ENCODE measurements at regions not wholly inside any gene's neighbourhood (a gene's known extent, or its start where the extent isn't known, plus 50 kb on each side); places are given as distances from the start of the nearest gene placed in this dataset.

GRCh38 chr3:69604735-69605450, 134.4 kb upstream of the MITF start:
- TF ChIP-seq CTCF (IDR thresholded peaks at IDR 0.05; ENCODE audit: unreplicated experiment) = no peak
- Mint-ChIP-seq H3K4me3 (ENCODE audit: low read depth, unreplicated experiment) (no peak overlapping the region), H3K9me3 (ENCODE audit: low read depth, unreplicated experiment) (peaks cover 5% of the 10 kb centered on the region), H3K27ac (ENCODE audit: unreplicated experiment) (no peak overlapping the region), H3K4me1 (ENCODE audit: low read depth, unreplicated experiment) (no peaks in the 10 kb centered on the region), H3K36me3 (ENCODE audit: insufficient read depth, unreplicated experiment) (no peaks in the 10 kb centered on the region), H3K27me3 (ENCODE audit: unreplicated experiment) (no peaks in the 10 kb centered on the region)
- intact Hi-C loops (cut with micrococcal nuclease; ENCODE audit: unreplicated experiment) = no loop called here
- no peak for DNase-seq
- no TSS peak for BruUV-seq (replicated peaks)
- CTCF ChIA-PET = no interaction called here

- CTCF ChIA-PET = no interaction called here
- no peak for DNase-seq
- peaks cover 5% of the 10 kb centered on the region for H3K9me3 Mint-ChIP-seq (ENCODE audit: low read depth, unreplicated experiment)
- H3K27me3 Mint-ChIP-seq (ENCODE audit: unreplicated experiment) = no peaks in the 10 kb centered on the region
- BruUV-seq (replicated peaks) = no TSS peak
- no peaks in the 10 kb centered on the region for H3K36me3 Mint-ChIP-seq (ENCODE audit: insufficient read depth, unreplicated experiment)
- TF ChIP-seq CTCF (IDR thresholded peaks at IDR 0.05; ENCODE audit: unreplicated experiment) = no peak
- no peak overlapping the region for H3K27ac Mint-ChIP-seq (ENCODE audit: unreplicated experiment)
- intact Hi-C loops (cut with micrococcal nuclease; ENCODE audit: unreplicated experiment) = no loop called here
- H3K4me3 Mint-ChIP-seq (ENCODE audit: low read depth, unreplicated experiment) = no peak overlapping the region
- no peaks in the 10 kb centered on the region for H3K4me1 Mint-ChIP-seq (ENCODE audit: low read depth, unreplicated experiment)
Observed at GRCh38 chr3:69602112-69602511, 137.2 kb upstream of the MITF start.

GRCh38 chr3:69594286-69594685, 145.0 kb upstream of the MITF start:
- intact Hi-C loops (cut with micrococcal nuclease; ENCODE audit: unreplicated experiment) = no loop called here
- BruUV-seq (replicated peaks) = no TSS peak
- Mint-ChIP-seq H3K27me3 (ENCODE audit: unreplicated experiment) (no peaks in the 10 kb centered on the region), H3K4me1 (ENCODE audit: low read depth, unreplicated experiment) (no peaks in the 10 kb centered on the region), H3K4me3 (ENCODE audit: low read depth, unreplicated experiment) (no peak overlapping the region), H3K9me3 (ENCODE audit: low read depth, unreplicated experiment) (peaks cover 5% of the 10 kb centered on the region), H3K36me3 (ENCODE audit: insufficient read depth, unreplicated experiment) (no peaks in the 10 kb centered on the region), H3K27ac (ENCODE audit: unreplicated experiment) (no peak overlapping the region)
- no peak for DNase-seq
- CTCF ChIA-PET = no interaction called here
- no peak for TF ChIP-seq CTCF (IDR thresholded peaks at IDR 0.05; ENCODE audit: unreplicated experiment)

GRCh38 chr3:69591164-69591736, 148.0 kb upstream of the MITF start:
- Mint-ChIP-seq H3K9me3 (ENCODE audit: low read depth, unreplicated experiment) (peaks cover 10% of the 10 kb centered on the region), H3K4me3 (ENCODE audit: low read depth, unreplicated experiment) (no peak overlapping the region), H3K4me1 (ENCODE audit: low read depth, unreplicated experiment) (no peaks in the 10 kb centered on the region), H3K27ac (ENCODE audit: unreplicated experiment) (no peak overlapping the region), H3K36me3 (ENCODE audit: insufficient read depth, unreplicated experiment) (no peaks in the 10 kb centered on the region), H3K27me3 (ENCODE audit: unreplicated experiment) (no peaks in the 10 kb centered on the region)
- CTCF ChIA-PET = no interaction called here
- no TSS peak for BruUV-seq (replicated peaks)
- TF ChIP-seq CTCF (IDR thresholded peaks at IDR 0.05; ENCODE audit: unreplicated experiment) = no peak
- DNase-seq = no peak
- intact Hi-C loops (cut with micrococcal nuclease; ENCODE audit: unreplicated experiment) = no loop called here

All from Calu3 (cell line).